GM12878 (cell line): ENCODE measurements at regions not wholly inside any gene's neighbourhood (a gene's known extent, or its start where the extent isn't known, plus 50 kb on each side); places are given as distances from the start of the nearest gene placed in this dataset.

Source experiments
- ATAC-seq: fragments of 200-7000 bp; cut with Tn5 transposase; 3 replicates; pipeline ENCODE4 v1.9.1; 2020; ENCODE audit warnings: mild to moderate bottlenecking, moderate library complexity
- BruUV-seq: library from RNA; stranded (reverse); fragments of 400-500 nt; replicated peaks from 2 replicates; lab custom pipeline; 2021; lab: Mats Ljungman, UMichigan
- CTCF ChIA-PET: fragments of 300-600 bp; sonication (Branson Sonifier 250); formaldehyde crosslinking; extraction: SDS; loops from one replicate; lab custom pipeline; 2021; ENCODE audit warnings: inconsistent platforms; lab: Yijun Ruan, JAX
- POLR2A ChIA-PET: fragments of 350-600 bp; formaldehyde crosslinking; extraction: SDS; loops from one replicate; lab custom pipeline; 2021; ENCODE audit warnings: inconsistent platforms; lab: Charles Lee
- RAD21 ChIA-PET: fragments of 300-600 bp; sonication (Branson Sonifier 250); formaldehyde crosslinking; loops from one replicate; lab custom pipeline; 2023; ENCODE audit warnings: antibody characterized with exemption; ENCODE audit not compliant: unreplicated experiment; lab: Charles Lee
- SMC1A ChIA-PET: fragments of 300-600 bp; sonication (Branson Sonifier 250); formaldehyde crosslinking; loops from one replicate; lab custom pipeline; 2023; ENCODE audit not compliant: unreplicated experiment, uncharacterized antibody; lab: Charles Lee
- DNase-seq: peaks from one replicate; pipeline ENCODE4 v3.0.0-alpha.2; 2011; ENCODE audit warnings: low read depth, low spot score
- FAIRE-seq: peaks from 3 replicates; lab custom pipeline; 2011; peaks lifted over from hg19 to GRCh38; lab: Jason Lieb, UNC
- H2AFZ ChIP-seq: 2 replicates; pipeline ENCODE4 v1.6.0; 2011; ENCODE audit warnings: low read depth, low read length, control low read depth; ENCODE audit not compliant: control insufficient read depth
- H3K27ac ChIP-seq: 2 replicates; pipeline ENCODE4 v1.5.1; 2011; ENCODE audit warnings: control low read depth; ENCODE audit not compliant: control insufficient read depth, insufficient read depth
- H3K27me3 ChIP-seq, 2 experiments: replicated peaks in 1 of 2; 2 replicates each; pipeline versions ENCODE4 v1.6.0 to v1.6.1; 2011; ENCODE audit warnings: low read length in 1 of 2; ENCODE audit not compliant: control insufficient read depth in 2 of 2, insufficient read depth in 2 of 2
- H3K36me3 ChIP-seq, 2 experiments: 2 replicates each; pipeline ENCODE4 v1.5.1; 2011; ENCODE audit warnings: low read length in 1 of 2; ENCODE audit not compliant: control insufficient read depth in 2 of 2, insufficient read depth in 2 of 2
- H3K4me1 ChIP-seq: 2 replicates; pipeline ENCODE4 v1.6.1; 2011; ENCODE audit warnings: mild to moderate bottlenecking, low read length, moderate library complexity, mixed read lengths; ENCODE audit not compliant: control insufficient read depth, insufficient read depth
- H3K4me2 ChIP-seq: 2 replicates; pipeline ENCODE4 v1.6.0; 2011; ENCODE audit warnings: control low read depth; ENCODE audit not compliant: control insufficient read depth, insufficient read depth
- H3K4me3 ChIP-seq: fragments of 200-600 bp; sonication (generic); 2 replicates; pipeline ENCODE4 v1.5.1; 2016
- H3K79me2 ChIP-seq: 2 replicates; pipeline ENCODE4 v1.6.0; 2011; ENCODE audit warnings: low read length; ENCODE audit not compliant: control insufficient read depth, insufficient read depth
- H3K9ac ChIP-seq: 2 replicates; pipeline ENCODE4 v1.8.0; 2011; ENCODE audit warnings: low read length, control low read depth, mixed read lengths; ENCODE audit not compliant: control insufficient read depth, insufficient read depth
- H3K9me3 ChIP-seq: replicated peaks from 3 replicates; pipeline ENCODE4 v1.5.1; 2011; ENCODE audit warnings: mild to moderate bottlenecking, low read length; ENCODE audit not compliant: control insufficient read depth, insufficient read depth
- H4K20me1 ChIP-seq: 2 replicates; pipeline ENCODE4 v1.6.0; 2011; ENCODE audit not compliant: control insufficient read depth, insufficient read depth
- BHLHE40 ChIP-seq, 2 experiments: fragments of 450-650 bp in 1 of 2; IDR thresholded peaks; 2 replicates each; pipeline ENCODE4 v1.6.1; 2011 to 2017; ENCODE audit warnings: low read depth in 2 of 2, borderline replicate concordance in 1 of 2, improper control_type of control experiment in 1 of 2, low read length in 1 of 2, mild to moderate bottlenecking in 1 of 2
- CTCF ChIP-seq, 3 experiments: IDR thresholded peaks in 2 of 3; conservative IDR thresholded peaks in 1 of 3; 2 replicates each; pipeline ENCODE4 v1.5.1; 2011; ENCODE audit warnings: low read depth in 3 of 3, low read length in 3 of 3, mild to moderate bottlenecking in 3 of 3, control low read depth in 2 of 3, moderate library complexity in 2 of 3, inconsistent platforms in 1 of 3, mixed read lengths in 1 of 3; ENCODE audit not compliant: control insufficient read depth in 2 of 3, insufficient read depth in 1 of 3; ENCODE audit errors: extremely low read depth in 1 of 3
- CUX1 ChIP-seq: IDR thresholded peaks from 2 replicates; pipeline ENCODE4 v1.6.1; 2012; ENCODE audit warnings: improper control_type of control experiment, low read depth, low read length; ENCODE audit not compliant: insufficient replicate concordance
- FOS ChIP-seq: IDR thresholded peaks from 3 replicates; pipeline ENCODE4 v1.6.1; 2011; ENCODE audit warnings: borderline replicate concordance; ENCODE audit not compliant: insufficient read length; ENCODE audit errors: extremely low read depth
- GABPA ChIP-seq: IDR thresholded peaks from 2 replicates; pipeline ENCODE4 v1.6.1; 2014; ENCODE audit warnings: antibody characterized with exemption, low read depth, mild to moderate bottlenecking, inconsistent platforms
- IRF5 ChIP-seq: fragments of 450-650 bp; IDR thresholded peaks from 2 replicates; pipeline ENCODE4 v1.6.1; 2017; ENCODE audit warnings: borderline replicate concordance
- MEF2B ChIP-seq: fragments of 450-650 bp; IDR thresholded peaks from 2 replicates; pipeline ENCODE4 v1.6.1; 2018; ENCODE audit warnings: mild to moderate bottlenecking, moderate library complexity; ENCODE audit not compliant: partially characterized antibody, poor library complexity, severe bottlenecking
- NBN ChIP-seq: fragments of 450-650 bp; IDR thresholded peaks from 2 replicates; pipeline ENCODE4 v1.6.1; 2016
- ZBTB40 ChIP-seq: fragments of 450-650 bp; IDR thresholded peaks from 2 replicates; pipeline ENCODE4 v1.6.1; 2016; ENCODE audit warnings: mild to moderate bottlenecking, moderate library complexity, borderline replicate concordance
- WGBS: methylation state at CpG from one replicate; pipeline ENCODE4 v1.1.6; 2016; ENCODE audit warnings: low lambda C conversion rate; ENCODE audit not compliant: insufficient replicate concordance, insufficient coverage; ENCODE audit errors: missing lambda C conversion rate; 5-methylcytosine and 5-hydroxymethylcytosine counted together
- in situ Hi-C: fragments of 300-500 bp; cut with MboI; formaldehyde crosslinking; loops from 9 replicates; pipeline ENCODE4 v1.14.3; 2018; ENCODE audit warnings: mixed read lengths
- intact Hi-C: fragments of 100-400 bp; cut with micrococcal nuclease; formaldehyde crosslinking; loops from one replicate; pipeline ENCODE4 v1.14.2; 2022; ENCODE audit not compliant: unreplicated experiment

GRCh38 chr3:145032791-145033190 is 1061.2 kb downstream of the DIPK2A start (continued):
- TF ChIP-seq CUX1 = no peak
- TF ChIP-seq GABPA = no peak
- no peak for TF ChIP-seq BHLHE40 (IDR thresholded peaks at IDR 0.05; ENCODE audit: borderline replicate concordance in 1 of 2, low read depth in 2 of 2, low read length in 1 of 2)

- Histone ChIP-seq H4K20me1 (no peaks in the 10 kb centered on the region), H3K27me3 (no peaks in the 10 kb centered on the region), H3K4me3 (no peak overlapping the region), H2AFZ (no peak overlapping the region), H3K9ac (no peak overlapping the region), H3K27ac (no peak overlapping the region), H3K9me3 (no peaks in the 10 kb centered on the region), H3K79me2 (no peaks in the 10 kb centered on the region), H3K36me3 (no peaks in the 10 kb centered on the region), H3K4me1 (no peaks in the 10 kb centered on the region), H3K4me2 (no peak overlapping the region)
- in situ Hi-C loops = no loop called here
- DNase-seq (no peak), ATAC-seq (no peak), FAIRE-seq (no peak)
- no TSS peak for BruUV-seq
- ChIA-PET SMC1A (no interaction called here), CTCF (no interaction called here), RAD21 (no interaction called here), POLR2A (no interaction called here)
- 0% methylated on average over 1 of the region's 1 CpG for WGBS
- intact Hi-C loops = no loop called here
- TF ChIP-seq ZBTB40 = no peak
- no peak for TF ChIP-seq CTCF (IDR thresholded peaks at IDR 0.05 in 2 of 3, conservative IDR thresholded peaks at IDR 0.05 in 1 of 3; ENCODE audit: control insufficient read depth in 2 of 3, extremely low read depth in 1 of 3, insufficient read depth in 1 of 3, low read depth in 3 of 3, low read length in 3 of 3)
- TF ChIP-seq FOS = no peak
- TF ChIP-seq IRF5 = no peak
- TF ChIP-seq MEF2B = no peak
- no peak for TF ChIP-seq BHLHE40 (IDR thresholded peaks at IDR 0.05; ENCODE audit: borderline replicate concordance in 1 of 2, low read depth in 2 of 2, low read length in 1 of 2)
- TF ChIP-seq NBN = no peak
Observed at GRCh38 chr3:145035682-145036081, 1064.1 kb downstream of the DIPK2A start.
